ENCODE measurements at regions not wholly inside any gene's neighbourhood (a gene's known extent, or its start where the extent isn't known, plus 50 kb on each side); places are given as distances from the start of the nearest gene placed in this dataset.

GRCh38 chr10:128418819-128419218, 292.6 kb upstream of the MKI67 start:
- TF ChIP-seq POLR2A (IDR thresholded peaks at IDR 0.05) (no peak), POLR2AphosphoS5 (IDR thresholded peaks at IDR 0.05; ENCODE audit: insufficient read depth in 1 of 2, low read depth in 1 of 2) (no peak)
- TF ChIP-seq, protein P1, sequence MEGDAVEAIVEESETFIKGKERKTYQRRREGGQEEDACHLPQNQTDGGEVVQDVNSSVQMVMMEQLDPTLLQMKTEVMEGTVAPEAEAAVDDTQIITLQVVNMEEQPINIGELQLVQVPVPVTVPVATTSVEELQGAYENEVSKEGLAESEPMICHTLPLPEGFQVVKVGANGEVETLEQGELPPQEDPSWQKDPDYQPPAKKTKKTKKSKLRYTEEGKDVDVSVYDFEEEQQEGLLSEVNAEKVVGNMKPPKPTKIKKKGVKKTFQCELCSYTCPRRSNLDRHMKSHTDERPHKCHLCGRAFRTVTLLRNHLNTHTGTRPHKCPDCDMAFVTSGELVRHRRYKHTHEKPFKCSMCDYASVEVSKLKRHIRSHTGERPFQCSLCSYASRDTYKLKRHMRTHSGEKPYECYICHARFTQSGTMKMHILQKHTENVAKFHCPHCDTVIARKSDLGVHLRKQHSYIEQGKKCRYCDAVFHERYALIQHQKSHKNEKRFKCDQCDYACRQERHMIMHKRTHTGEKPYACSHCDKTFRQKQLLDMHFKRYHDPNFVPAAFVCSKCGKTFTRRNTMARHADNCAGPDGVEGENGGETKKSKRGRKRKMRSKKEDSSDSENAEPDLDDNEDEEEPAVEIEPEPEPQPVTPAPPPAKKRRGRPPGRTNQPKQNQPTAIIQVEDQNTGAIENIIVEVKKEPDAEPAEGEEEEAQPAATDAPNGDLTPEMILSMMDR (IDR thresholded peaks at IDR 0.05): no peak
